Muscle of arm (tissue), 1 donor: ENCODE measurements at regions not wholly inside any gene's neighbourhood (a gene's known extent, or its start where the extent isn't known, plus 50 kb on each side); places are given as distances from the start of the nearest gene placed in this dataset.
"Not testable (repeated sequence)": the region's sequence is repeated elsewhere in the genome, so short reads cannot be mapped to it uniquely, and the experiment has no call there.

Experiments used
- DNase-seq: peaks from one replicate; pipeline ENCODE4 v3.0.0-alpha.2; 2013

DNA sequence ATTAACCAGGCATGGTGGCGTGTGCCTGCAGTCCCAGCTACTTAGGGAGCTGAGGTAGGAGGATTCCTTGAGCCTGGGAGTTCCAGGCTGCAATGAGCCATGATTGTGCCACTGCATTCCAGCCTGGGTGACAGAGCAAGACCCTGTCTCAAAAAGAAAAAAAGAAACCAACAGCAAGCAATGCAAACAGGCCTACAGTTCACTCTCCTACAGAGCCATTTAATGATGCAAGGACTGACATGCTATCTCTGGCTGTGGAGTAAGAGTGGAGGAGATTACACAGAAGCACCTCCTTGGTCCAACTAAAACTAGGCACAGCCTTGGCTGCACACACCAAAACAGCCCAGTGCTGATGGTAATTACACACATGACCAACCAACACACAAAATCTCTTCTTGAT is 127.5 kb upstream of the SOD1 start:
- no peak for DNase-seq

DNA sequence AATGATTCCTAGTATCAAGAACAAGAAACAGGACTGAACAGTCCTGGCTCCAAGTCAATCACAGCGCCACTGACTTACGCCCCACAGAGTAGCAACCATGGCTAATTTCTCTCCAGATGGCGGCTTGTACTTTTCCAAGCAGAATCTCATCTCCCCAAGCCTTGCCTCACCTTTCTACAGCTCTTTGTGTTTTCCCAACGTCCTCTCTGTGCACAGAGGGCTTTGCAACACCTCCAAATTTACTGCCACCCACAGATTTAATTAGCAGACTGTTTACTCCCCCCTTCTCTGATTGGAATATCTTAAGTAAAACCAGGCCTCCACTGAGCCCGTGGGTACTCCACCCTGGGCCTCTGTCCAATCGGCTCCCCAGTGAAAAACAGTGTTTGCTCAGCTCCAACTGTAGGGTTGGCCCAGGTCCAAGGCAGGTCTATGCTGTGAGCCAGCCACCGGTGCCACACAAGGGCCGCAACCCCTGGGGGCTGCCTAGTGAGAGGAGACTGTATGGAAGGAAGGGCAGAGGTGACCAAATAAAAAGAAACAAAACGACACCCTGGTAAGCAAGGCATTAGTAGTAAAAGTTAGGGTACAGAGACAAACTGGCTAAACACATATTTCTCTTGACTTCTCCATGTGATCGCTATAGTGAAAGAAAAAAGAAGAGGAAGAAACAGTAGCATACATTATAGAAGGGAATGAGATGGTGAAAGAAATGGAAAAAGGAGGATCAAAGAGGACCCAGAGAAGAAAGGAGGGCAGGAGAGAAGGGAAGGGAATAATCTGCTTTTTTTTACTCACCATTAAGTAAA is 128.4 kb upstream of the SOD1 start:
- no peak for DNase-seq

- DNase-seq = no peak
These were observed 129.1 kb upstream of the SOD1 start for GRCh38 chr21:31530364-31530763.

DNA sequence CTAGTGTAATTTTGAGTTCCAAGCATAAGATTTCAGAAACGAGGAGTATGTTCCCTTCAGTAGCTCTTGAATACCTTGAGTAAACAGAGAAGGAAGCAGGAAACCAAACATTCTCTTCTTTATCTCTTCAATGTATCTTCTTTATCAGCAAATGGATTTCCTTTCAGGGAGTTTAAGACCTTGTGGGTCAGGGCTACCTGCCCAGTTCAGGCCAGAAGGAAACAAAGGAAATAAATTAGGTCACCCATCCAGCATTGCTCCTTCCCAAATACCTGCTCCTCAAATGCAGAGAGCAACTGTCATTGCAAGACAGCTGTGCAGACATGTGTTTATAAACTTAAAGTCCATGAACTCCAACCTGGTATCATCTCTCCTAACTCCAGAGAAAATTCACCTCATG is 130.1 kb upstream of the SOD1 start:
- no peak for DNase-seq

DNA sequence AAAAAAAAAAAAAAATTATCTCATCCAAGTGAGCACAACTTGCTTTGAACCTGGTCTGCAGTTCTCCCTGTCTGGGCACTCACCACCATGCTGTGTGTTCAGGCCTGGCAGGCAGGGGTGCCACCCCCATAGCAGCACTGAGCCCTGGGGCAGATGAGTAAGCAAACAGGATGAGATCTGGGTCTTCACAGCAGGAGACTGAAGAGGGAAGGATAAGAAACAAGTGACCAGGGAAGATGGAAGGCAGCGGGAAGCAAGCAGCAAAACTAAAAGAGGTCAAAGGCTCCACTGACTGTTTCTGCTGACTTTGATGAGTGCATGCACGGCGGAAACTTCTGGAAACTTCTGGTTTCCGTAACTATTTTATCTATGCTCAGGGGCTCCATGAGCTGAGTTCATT is 133.5 kb upstream of the SOD1 start:
- no peak for DNase-seq

- DNase-seq = no peak
These were observed 135.4 kb upstream of the SOD1 start for GRCh38 chr21:31524140-31524539.

- DNase-seq = no peak
These were observed 138.0 kb upstream of the SOD1 start for GRCh38 chr21:31521515-31521914.

DNA sequence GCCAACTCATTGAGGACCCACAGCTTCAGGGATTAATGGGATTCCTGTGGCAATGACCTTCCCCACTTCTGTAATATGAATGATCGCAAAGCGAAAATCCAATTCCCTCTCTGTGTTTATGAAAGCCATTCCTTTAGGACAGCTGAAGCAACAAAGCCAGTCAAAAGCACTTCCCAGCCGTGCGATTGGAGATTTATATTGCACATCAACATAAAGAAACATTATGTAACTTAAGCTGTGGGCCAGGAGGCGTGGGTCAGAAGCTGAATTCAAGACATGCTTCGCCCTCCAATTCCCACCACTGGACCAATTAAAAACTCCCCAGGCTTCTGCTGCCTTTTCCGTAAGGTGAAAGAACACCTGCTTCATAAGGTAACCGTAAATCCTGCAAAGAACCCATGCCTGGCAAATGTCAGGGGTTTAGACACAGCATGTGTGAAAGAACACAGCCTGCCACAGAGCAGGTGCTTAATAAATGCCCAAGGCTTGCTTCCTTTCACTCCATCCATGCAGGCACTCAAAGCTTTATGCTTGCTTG is 138.9 kb upstream of the SOD1 start:
- DNase-seq = peak; percentile 26

DNA sequence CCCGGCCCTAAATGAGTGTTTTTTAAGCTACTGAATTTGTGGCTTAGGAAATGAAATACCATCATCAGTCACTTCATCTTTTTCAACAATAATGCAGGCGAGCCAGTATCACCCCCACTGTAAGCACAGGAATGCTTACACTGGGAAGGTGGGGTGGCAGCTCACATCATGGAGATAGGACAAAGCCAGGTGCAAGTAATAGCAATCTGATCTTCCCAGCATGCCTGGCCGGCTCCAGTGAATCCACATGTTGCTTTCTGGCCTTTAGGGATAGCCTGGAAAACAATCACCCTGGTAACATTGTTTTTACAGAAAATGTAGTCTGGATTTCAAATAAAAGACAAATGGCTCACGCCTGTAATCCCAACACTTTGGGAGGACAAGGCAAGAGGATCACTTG is 140.9 kb upstream of the SOD1 start:
- DNase-seq = no peak

GRCh38 chr21:31517664-31518414 is 141.7 kb upstream of the SOD1 start:
- no peak for DNase-seq

- DNase-seq = no peak
These were observed 144.2 kb upstream of the SOD1 start for GRCh38 chr21:31515253-31515652.

DNA sequence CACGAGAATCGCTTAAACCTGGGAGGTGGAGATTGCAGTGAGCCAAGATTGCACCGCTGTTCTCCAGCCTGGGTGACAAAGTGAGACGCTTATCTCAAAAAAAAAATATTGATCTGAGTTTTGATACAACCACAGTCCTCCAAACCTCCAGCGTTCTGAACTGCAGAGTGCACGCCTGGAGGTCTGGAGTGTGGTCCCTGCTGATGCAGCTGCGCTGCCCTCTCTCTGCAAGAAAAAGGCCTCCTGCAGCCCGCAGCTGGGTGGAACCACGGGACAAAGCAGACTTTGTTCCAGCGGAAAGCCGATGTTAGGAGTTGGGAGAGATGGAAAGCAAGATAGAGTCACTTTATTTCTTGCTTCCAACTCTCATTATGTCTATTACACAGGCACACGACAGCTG is 144.9 kb upstream of the SOD1 start:
- DNase-seq = peak; percentile 35

GRCh38 chr21:31513541-31513940 is 146.0 kb upstream of the SOD1 start:
- DNase-seq = not testable (repeated sequence)

GRCh38 chr21:31511999-31512398 is 147.5 kb upstream of the SOD1 start:
- not testable (repeated sequence) for DNase-seq

DNA sequence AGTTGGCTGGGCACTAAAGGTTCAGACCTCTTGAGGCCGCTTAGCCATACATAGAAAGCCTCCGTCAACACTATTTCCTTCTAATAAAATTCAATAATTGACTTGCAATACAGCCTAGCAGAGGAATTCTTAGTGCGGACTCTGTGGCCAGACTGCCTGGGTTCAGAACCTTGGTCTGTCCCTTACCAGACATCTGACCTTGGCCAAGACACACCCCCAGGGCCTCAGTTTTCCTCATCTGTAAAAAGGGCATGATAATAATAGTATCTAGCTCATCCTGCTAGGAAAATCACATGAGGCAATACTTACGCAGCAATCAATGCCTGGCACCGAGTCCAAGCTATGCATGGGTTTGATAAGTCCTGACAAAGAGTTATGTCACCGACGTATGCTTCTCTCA is 148.2 kb upstream of the SOD1 start:
- DNase-seq = no peak

DNA sequence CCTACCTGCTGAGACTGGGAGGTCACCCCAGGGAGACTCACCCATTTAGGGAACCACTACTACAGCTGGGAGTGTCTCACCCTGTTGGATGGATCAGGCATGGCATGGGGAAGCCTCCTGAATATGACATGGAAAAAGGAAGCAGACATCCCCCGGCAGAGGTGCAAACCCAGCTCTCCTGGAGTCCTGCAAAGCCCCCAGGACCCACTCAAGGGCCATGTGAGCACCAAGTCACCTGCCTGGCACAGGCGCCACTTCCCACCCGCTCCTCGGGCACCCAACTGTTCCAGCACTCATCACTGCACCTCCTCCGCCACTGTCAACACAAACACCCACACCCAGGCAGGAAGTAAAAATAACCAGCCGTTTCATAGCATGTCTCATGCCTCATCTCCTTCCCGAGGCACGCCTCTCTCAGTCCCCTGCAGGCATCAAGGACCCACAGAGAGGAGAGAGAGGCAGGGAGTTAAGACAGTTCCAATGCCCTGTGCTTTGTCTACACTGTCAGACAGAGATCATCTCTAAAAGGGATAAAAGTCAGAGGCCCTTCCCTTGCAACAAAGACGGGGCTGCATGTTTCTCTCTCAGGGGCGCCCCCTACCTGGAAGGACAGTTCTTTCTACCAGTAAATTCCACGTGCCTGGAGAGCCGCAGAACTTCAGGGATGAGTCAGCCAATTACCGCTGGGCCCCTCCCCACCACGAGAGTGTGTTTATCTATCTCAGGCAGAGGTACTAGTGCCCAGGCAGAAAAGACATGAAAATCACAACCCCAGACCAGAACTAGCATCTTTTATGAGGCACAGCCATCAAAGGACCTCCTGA is 150.1 kb upstream of the SOD1 start:
- no peak for DNase-seq

DNA sequence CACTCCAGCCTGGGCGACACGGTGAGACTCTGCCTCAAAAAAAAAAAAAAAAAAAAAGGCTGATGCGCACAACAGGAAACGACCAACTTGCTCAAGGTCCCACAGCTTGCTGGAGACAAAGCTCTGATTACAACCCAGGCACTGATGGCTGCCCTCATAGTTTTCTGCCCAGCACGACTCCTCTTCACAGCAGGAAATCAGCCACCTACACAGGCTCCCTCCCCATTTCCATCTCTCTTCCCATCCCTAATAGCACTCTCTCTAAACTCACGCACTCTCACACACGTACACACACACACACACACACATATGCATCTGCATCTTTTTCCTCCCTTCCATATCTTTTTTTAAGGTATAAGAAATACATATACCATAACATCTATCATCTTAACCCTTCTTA is 153.5 kb upstream of the SOD1 start:
- DNase-seq = no peak

GRCh38 chr21:31503939-31504338 is 155.6 kb upstream of the SOD1 start:
- DNase-seq = no peak

- DNase-seq = no peak
These were observed 156.0 kb upstream of the SOD1 start for GRCh38 chr21:31503467-31503866.

- DNase-seq = no peak
These were observed 156.9 kb upstream of the SOD1 start for GRCh38 chr21:31502537-31503143.

GRCh38 chr21:31501926-31502325 is 157.6 kb upstream of the SOD1 start:
- DNase-seq = no peak

GRCh38 chr21:31500982-31501381 is 156.9 kb upstream of the TIAM1 start:
- DNase-seq = no peak
